ENCODE measurements at regions not wholly inside any gene's neighbourhood (a gene's known extent, or its start where the extent isn't known, plus 50 kb on each side); places are given as distances from the start of the nearest gene placed in this dataset.

DNA sequence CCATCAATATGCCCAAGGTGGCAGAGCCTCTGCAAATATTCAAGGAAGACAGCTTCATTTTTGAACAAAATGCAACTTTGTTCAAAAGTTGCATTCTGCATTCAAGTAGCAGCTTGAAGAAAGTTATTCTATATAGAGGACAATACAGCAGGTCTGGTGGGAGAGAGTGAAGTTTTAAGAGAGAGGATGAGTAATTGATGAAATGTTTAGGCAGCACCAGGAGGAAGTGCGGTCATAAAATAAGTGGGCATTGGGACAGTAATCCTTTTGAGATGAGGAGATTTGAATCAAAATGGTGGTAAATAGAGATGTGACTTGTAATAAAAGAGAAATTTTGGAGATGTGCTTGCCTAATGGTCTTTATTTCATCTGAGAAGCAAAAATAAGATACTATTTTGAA is 607.3 kb upstream of the ZNF385D start:
- Histone ChIP-seq H3K27ac (ENCODE audit: insufficient read depth, low read depth, low read length) (no peak overlapping the region), H3K4me1 (ENCODE audit: control insufficient read depth, extremely low read depth, insufficient read depth, low read length) (no peaks in the 10 kb centered on the region), H3K4me2 (ENCODE audit: insufficient read depth, low read length) (no peak overlapping the region), H3K9ac (replicated peaks; ENCODE audit: extremely low read depth, insufficient read depth, low read length) (no peak overlapping the region), H3K4me3 (replicated peaks in 1 of 3; ENCODE audit: insufficient read depth in 1 of 3, low read depth in 1 of 3, low read length in 3 of 3) (no peak overlapping the region), H3K36me3 (ENCODE audit: control insufficient read depth in 2 of 2, extremely low read depth in 1 of 2, insufficient read depth in 2 of 2, low read length in 2 of 2) (no peaks in the 10 kb centered on the region), H2AFZ (ENCODE audit: low read depth, low read length) (no peak overlapping the region), H4K20me1 (replicated peaks; ENCODE audit: control insufficient read depth, extremely low read depth, insufficient read depth, low read length) (no peaks in the 10 kb centered on the region), H3K79me2 (ENCODE audit: control insufficient read depth, insufficient read depth, low read length) (no peaks in the 10 kb centered on the region), H3K27me3 (ENCODE audit: control insufficient read depth in 2 of 2, insufficient read depth in 2 of 2, low read length in 2 of 2) (no peaks in the 10 kb centered on the region), H3K9me1 (replicated peaks; ENCODE audit: control insufficient read depth, extremely low read depth, insufficient read depth, low read length) (no peaks in the 10 kb centered on the region), H3K9me3 (replicated peaks; ENCODE audit: control insufficient read depth, insufficient read depth, low read length) (no peaks in the 10 kb centered on the region)
- ChIA-PET POLR2A (no interaction called here), CTCF (no interaction called here)
- dilution Hi-C loops (cut with MboI; ENCODE audit: extremely low pct_ligation_motif_present, low sequenced_read_pairs) = no loop called here
- no peak for FAIRE-seq
- no peak for DNase-seq (ENCODE audit: low read depth, low spot score)
- intact Hi-C loops (cut with micrococcal nuclease) = no loop called here
- no TSS peak for BruUV-seq (replicated peaks)
- TF ChIP-seq GATA2 (IDR thresholded peaks at IDR 0.05; ENCODE audit: insufficient read depth, insufficient read length, low read depth, low read length) = no peak
- no peak for TF ChIP-seq FOS (IDR thresholded peaks at IDR 0.05; ENCODE audit: borderline replicate concordance, insufficient read depth, low read length)
- TF ChIP-seq POLR2AphosphoS5 (IDR thresholded peaks at IDR 0.05; ENCODE audit: insufficient read depth, low read depth, low read length) = no peak
- no peak for TF ChIP-seq POLR2A (IDR thresholded peaks at IDR 0.05; ENCODE audit: low read depth, low read length)
- TF ChIP-seq EZH2 (IDR thresholded peaks at IDR 0.05; ENCODE audit: borderline replicate concordance, low read depth, low read length, severe bottlenecking) = no peak
- TF ChIP-seq, protein P1, sequence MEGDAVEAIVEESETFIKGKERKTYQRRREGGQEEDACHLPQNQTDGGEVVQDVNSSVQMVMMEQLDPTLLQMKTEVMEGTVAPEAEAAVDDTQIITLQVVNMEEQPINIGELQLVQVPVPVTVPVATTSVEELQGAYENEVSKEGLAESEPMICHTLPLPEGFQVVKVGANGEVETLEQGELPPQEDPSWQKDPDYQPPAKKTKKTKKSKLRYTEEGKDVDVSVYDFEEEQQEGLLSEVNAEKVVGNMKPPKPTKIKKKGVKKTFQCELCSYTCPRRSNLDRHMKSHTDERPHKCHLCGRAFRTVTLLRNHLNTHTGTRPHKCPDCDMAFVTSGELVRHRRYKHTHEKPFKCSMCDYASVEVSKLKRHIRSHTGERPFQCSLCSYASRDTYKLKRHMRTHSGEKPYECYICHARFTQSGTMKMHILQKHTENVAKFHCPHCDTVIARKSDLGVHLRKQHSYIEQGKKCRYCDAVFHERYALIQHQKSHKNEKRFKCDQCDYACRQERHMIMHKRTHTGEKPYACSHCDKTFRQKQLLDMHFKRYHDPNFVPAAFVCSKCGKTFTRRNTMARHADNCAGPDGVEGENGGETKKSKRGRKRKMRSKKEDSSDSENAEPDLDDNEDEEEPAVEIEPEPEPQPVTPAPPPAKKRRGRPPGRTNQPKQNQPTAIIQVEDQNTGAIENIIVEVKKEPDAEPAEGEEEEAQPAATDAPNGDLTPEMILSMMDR (IDR thresholded peaks at IDR 0.05; ENCODE audit: extremely low read depth in 1 of 2, insufficient read depth in 1 of 2, low read depth in 1 of 2, low read length in 2 of 2) = no peak
- TF ChIP-seq, protein P2, sequence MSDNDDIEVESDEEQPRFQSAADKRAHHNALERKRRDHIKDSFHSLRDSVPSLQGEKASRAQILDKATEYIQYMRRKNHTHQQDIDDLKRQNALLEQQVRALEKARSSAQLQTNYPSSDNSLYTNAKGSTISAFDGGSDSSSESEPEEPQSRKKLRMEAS (IDR thresholded peaks at IDR 0.05; ENCODE audit: insufficient read depth, insufficient read length) = no peak
- TF ChIP-seq JUN (IDR thresholded peaks at IDR 0.05; ENCODE audit: borderline replicate concordance, insufficient read depth, insufficient read length, low read depth) = no peak
- no peak for TF ChIP-seq MYC (IDR thresholded peaks at IDR 0.05; ENCODE audit: low read depth, low read length)

Measured in endothelial cell of umbilical vein (primary cell).